ENCODE measurements at regions not wholly inside any gene's neighbourhood (a gene's known extent, or its start where the extent isn't known, plus 50 kb on each side); places are given as distances from the start of the nearest gene placed in this dataset.
"Not testable (repeated sequence)": the region's sequence is repeated elsewhere in the genome, so short reads cannot be mapped to it uniquely, and the experiment has no call there.

- no peak overlapping the region for H3K27ac ChIP-seq
- no peaks in the 10 kb centered on the region for H3K36me3 ChIP-seq (ENCODE audit: insufficient read depth, low read length)
- no peak for TF ChIP-seq FOXP2 (optimal IDR thresholded peaks at IDR 0.05; ENCODE audit: control extremely low read depth, extremely low read length, insufficient read depth)
- TF ChIP-seq EZH2 (IDR thresholded peaks at IDR 0.05) = no peak
- TF ChIP-seq POLR2AphosphoS5 (IDR thresholded peaks at IDR 0.05; ENCODE audit: borderline replicate concordance, low read depth, low read length) = no peak
- H3K9ac ChIP-seq (ENCODE audit: insufficient read length) = no peak overlapping the region
- no peaks in the 10 kb centered on the region for H3K9me3 ChIP-seq (ENCODE audit: low read depth, low read length)
- no peak overlapping the region for H3K4me3 ChIP-seq
- no peak for DNase-seq (ENCODE audit: low read depth, low spot score)
Measured at GRCh38 chr15:87549860-87550259, 706.7 kb downstream of the NTRK3 start.

- DNase-seq (ENCODE audit: low read depth, low spot score) = no peak
- Histone ChIP-seq H3K9ac (ENCODE audit: insufficient read length) (no peak overlapping the region), H3K4me3 (no peak overlapping the region), H3K9me3 (ENCODE audit: low read depth, low read length) (no peaks in the 10 kb centered on the region), H3K36me3 (ENCODE audit: insufficient read depth, low read length) (no peaks in the 10 kb centered on the region), H3K27ac (no peak overlapping the region)
- TF ChIP-seq EZH2 (IDR thresholded peaks at IDR 0.05) (no peak), FOXP2 (optimal IDR thresholded peaks at IDR 0.05; ENCODE audit: control extremely low read depth, extremely low read length, insufficient read depth) (no peak), POLR2AphosphoS5 (IDR thresholded peaks at IDR 0.05; ENCODE audit: borderline replicate concordance, low read depth, low read length) (no peak)
Measured at GRCh38 chr15:87549296-87549695, 707.2 kb downstream of the NTRK3 start.

DNA sequence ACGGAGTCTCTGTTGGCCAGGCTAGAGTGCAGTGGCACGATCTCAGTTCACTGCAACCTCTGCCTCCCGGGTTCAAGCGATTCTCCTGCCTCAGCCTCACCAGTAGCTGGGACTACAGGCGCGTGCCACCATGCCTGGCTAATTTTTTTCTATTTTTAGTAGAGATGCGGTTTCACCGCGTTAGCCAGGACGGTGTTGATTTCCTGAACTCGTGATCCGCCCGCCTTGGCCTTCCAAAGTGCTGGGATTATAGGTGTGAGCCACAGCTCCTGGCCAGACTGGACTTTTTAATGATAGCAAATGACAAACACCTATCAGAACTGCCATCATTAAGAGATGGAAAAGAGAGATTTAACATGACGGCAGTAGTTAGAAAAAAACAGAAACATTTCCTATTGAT, 707.9 kb downstream of the NTRK3 start:
- H3K9me3 ChIP-seq (ENCODE audit: low read depth, low read length); H3K36me3 ChIP-seq (ENCODE audit: insufficient read depth, low read length); DNase-seq (ENCODE audit: low read depth, low spot score); H3K9ac ChIP-seq (ENCODE audit: insufficient read length); H3K4me3 ChIP-seq; H3K27ac ChIP-seq: not testable (repeated sequence)

GRCh38 chr15:87547470-87548181, 708.9 kb downstream of the NTRK3 start:
- Histone ChIP-seq H3K4me3 (no peak overlapping the region), H3K27ac (no peak overlapping the region), H3K9ac (ENCODE audit: insufficient read length) (no peak overlapping the region), H3K9me3 (ENCODE audit: low read depth, low read length) (no peaks in the 10 kb centered on the region), H3K36me3 (ENCODE audit: insufficient read depth, low read length) (no peaks in the 10 kb centered on the region)
- no peak for TF ChIP-seq EZH2 (IDR thresholded peaks at IDR 0.05)
- no peak for TF ChIP-seq FOXP2 (optimal IDR thresholded peaks at IDR 0.05; ENCODE audit: control extremely low read depth, extremely low read length, insufficient read depth)
- TF ChIP-seq POLR2AphosphoS5 (IDR thresholded peaks at IDR 0.05; ENCODE audit: borderline replicate concordance, low read depth, low read length) = no peak
- no peak for DNase-seq (ENCODE audit: low read depth, low spot score)

- Histone ChIP-seq H3K36me3 (ENCODE audit: insufficient read depth, low read length) (no peaks in the 10 kb centered on the region), H3K9me3 (ENCODE audit: low read depth, low read length) (no peaks in the 10 kb centered on the region), H3K27ac (no peak overlapping the region), H3K9ac (ENCODE audit: insufficient read length) (no peak overlapping the region), H3K4me3 (no peak overlapping the region)
- DNase-seq (ENCODE audit: low read depth, low spot score) = no peak
- TF ChIP-seq FOXP2 (optimal IDR thresholded peaks at IDR 0.05; ENCODE audit: control extremely low read depth, extremely low read length, insufficient read depth) (no peak), EZH2 (IDR thresholded peaks at IDR 0.05) (no peak), POLR2AphosphoS5 (IDR thresholded peaks at IDR 0.05; ENCODE audit: borderline replicate concordance, low read depth, low read length) (no peak)
Measured at GRCh38 chr15:87538327-87538834, 718.2 kb downstream of the NTRK3 start.

GRCh38 chr15:87537295-87537694, 719.2 kb downstream of the NTRK3 start:
- H3K9me3 ChIP-seq (ENCODE audit: low read depth, low read length) = no peaks in the 10 kb centered on the region
- no peak overlapping the region for H3K4me3 ChIP-seq
- no peak overlapping the region for H3K9ac ChIP-seq (ENCODE audit: insufficient read length)
- H3K27ac ChIP-seq = no peak overlapping the region
- no peak for TF ChIP-seq FOXP2 (optimal IDR thresholded peaks at IDR 0.05; ENCODE audit: control extremely low read depth, extremely low read length, insufficient read depth)
- TF ChIP-seq EZH2 (IDR thresholded peaks at IDR 0.05) = no peak
- TF ChIP-seq POLR2AphosphoS5 (IDR thresholded peaks at IDR 0.05; ENCODE audit: borderline replicate concordance, low read depth, low read length) = no peak
- no peak for DNase-seq (ENCODE audit: low read depth, low spot score)
- no peaks in the 10 kb centered on the region for H3K36me3 ChIP-seq (ENCODE audit: insufficient read depth, low read length)

DNA sequence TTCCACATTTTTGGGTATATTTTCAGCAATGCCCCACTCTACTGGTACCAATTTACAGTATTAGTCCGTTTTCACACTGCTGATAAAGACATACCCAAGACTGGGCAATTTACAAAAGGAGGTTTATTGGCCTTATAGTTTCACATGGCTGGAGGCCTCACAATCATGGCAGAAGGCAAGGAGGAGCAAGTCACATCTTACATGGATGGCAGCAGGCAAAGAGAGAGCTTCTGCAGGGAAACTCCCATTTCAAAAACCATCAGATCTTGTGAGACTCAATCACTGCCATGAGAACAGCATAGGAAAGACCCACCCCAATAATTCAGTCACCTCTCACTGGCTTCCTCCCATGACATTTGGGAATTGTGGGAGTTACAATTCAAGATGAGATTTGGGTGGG, 722.9 kb downstream of the NTRK3 start:
- not testable (repeated sequence) for H3K9me3 ChIP-seq (ENCODE audit: low read depth, low read length); H3K27ac ChIP-seq; H3K9ac ChIP-seq (ENCODE audit: insufficient read length); H3K4me3 ChIP-seq; H3K36me3 ChIP-seq (ENCODE audit: insufficient read depth, low read length); DNase-seq (ENCODE audit: low read depth, low spot score)

- H3K9me3 ChIP-seq (ENCODE audit: low read depth, low read length) = no peaks in the 10 kb centered on the region
- H3K4me3 ChIP-seq = no peak overlapping the region
- no peaks in the 10 kb centered on the region for H3K36me3 ChIP-seq (ENCODE audit: insufficient read depth, low read length)
- TF ChIP-seq POLR2AphosphoS5 (IDR thresholded peaks at IDR 0.05; ENCODE audit: borderline replicate concordance, low read depth, low read length) (no peak), EZH2 (IDR thresholded peaks at IDR 0.05) (no peak), FOXP2 (optimal IDR thresholded peaks at IDR 0.05; ENCODE audit: control extremely low read depth, extremely low read length, insufficient read depth) (no peak)
- no peak for DNase-seq (ENCODE audit: low read depth, low spot score)
- H3K9ac ChIP-seq (ENCODE audit: insufficient read length) = no peak overlapping the region
- no peak overlapping the region for H3K27ac ChIP-seq
Measured at GRCh38 chr15:87528873-87529272, 727.7 kb downstream of the NTRK3 start.

DNA sequence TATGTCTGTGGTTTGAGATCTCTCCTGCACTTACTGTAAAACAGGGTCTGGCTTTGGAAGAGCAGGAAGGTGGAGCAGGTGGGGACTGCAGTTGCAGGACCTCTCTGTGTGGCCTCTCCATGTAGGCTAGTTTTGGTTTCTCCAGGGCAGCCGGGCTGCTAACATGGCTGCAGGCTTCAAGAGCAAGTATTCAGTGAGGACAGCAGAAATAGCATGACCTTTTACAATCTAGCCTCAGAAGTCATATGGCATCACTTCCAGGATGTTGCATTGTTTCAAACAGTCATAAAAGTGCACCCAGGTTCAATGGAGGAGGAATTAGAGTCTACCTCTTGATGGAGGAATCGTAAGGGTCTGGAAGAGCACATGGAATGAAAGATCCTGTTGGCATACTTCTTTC, 728.7 kb downstream of the NTRK3 start:
- Histone ChIP-seq H3K36me3 (ENCODE audit: insufficient read depth, low read length) (no peaks in the 10 kb centered on the region), H3K9ac (ENCODE audit: insufficient read length) (no peak overlapping the region), H3K27ac (no peak overlapping the region), H3K4me3 (no peak overlapping the region), H3K9me3 (ENCODE audit: low read depth, low read length) (no peaks in the 10 kb centered on the region)
- no peak for DNase-seq (ENCODE audit: low read depth, low spot score)
- TF ChIP-seq EZH2 (IDR thresholded peaks at IDR 0.05) (no peak), POLR2AphosphoS5 (IDR thresholded peaks at IDR 0.05; ENCODE audit: borderline replicate concordance, low read depth, low read length) (no peak), FOXP2 (optimal IDR thresholded peaks at IDR 0.05; ENCODE audit: control extremely low read depth, extremely low read length, insufficient read depth) (no peak)
